ENCODE measurements at regions not wholly inside any gene's neighbourhood (a gene's known extent, or its start where the extent isn't known, plus 50 kb on each side); places are given as distances from the start of the nearest gene placed in this dataset.

GRCh38 chr22:46079861-46080821, 70.2 kb upstream of the PPARA start:
- TF ChIP-seq CTCF (IDR thresholded peaks at IDR 0.05; ENCODE audit: low read length), result no peak
- no peak for TF ChIP-seq EZH2 (IDR thresholded peaks at IDR 0.05; ENCODE audit: borderline replicate concordance, low read length)

Measured in OCI-LY1 (cell line).